Esophagus squamous epithelium (tissue), 4 donors: ENCODE measurements at regions not wholly inside any gene's neighbourhood (a gene's known extent, or its start where the extent isn't known, plus 50 kb on each side); places are given as distances from the start of the nearest gene placed in this dataset.

Experiments used
- CTCF ChIP-seq, 6 experiments: fragments of 450-650 bp in 4 of 6; fragments of 200-600 bp in 2 of 6; sonication (generic) in 2 of 6; IDR thresholded peaks; one replicate each; pipeline ENCODE4 v1.5.1; 2016 to 2019; ENCODE audit warnings: antibody characterized with exemption in 6 of 6, mild to moderate bottlenecking in 4 of 6, moderate library complexity in 4 of 6
- POLR2A ChIP-seq, 4 donors: fragments of 450-650 bp; IDR thresholded peaks; one replicate each; pipeline ENCODE4 v1.6.1; 2017; ENCODE audit warnings: antibody characterized with exemption in 4 of 4, mild to moderate bottlenecking in 4 of 4, moderate library complexity in 3 of 4

- TF ChIP-seq CTCF (IDR thresholded peaks at IDR 0.05) (no peak), POLR2A (IDR thresholded peaks at IDR 0.05) (no peak)
Measured at GRCh38 chr3:168860028-168860427, 764.3 kb upstream of the GOLIM4 start.
